Type B pancreatic cell (in vitro differentiated cells): ENCODE measurements at regions not wholly inside any gene's neighbourhood (a gene's known extent, or its start where the extent isn't known, plus 50 kb on each side); places are given as distances from the start of the nearest gene placed in this dataset.

Experiments used
- DNase-seq: peaks from one replicate; pipeline ENCODE4 v3.0.0; 2021; ENCODE audit warnings: mixed read lengths; ENCODE audit not compliant: unreplicated experiment; ENCODE audit errors: extremely low spot score
- H3K27ac Mint-ChIP-seq: 2 replicates; pipeline ENCODE4 v1.8.0; 2021; ENCODE audit warnings: mild to moderate bottlenecking, mixed read lengths
- H3K27me3 Mint-ChIP-seq: 2 replicates; pipeline ENCODE4 v1.8.0; 2021; ENCODE audit warnings: mixed read lengths
- H3K36me3 Mint-ChIP-seq: 2 replicates; pipeline ENCODE4 v1.8.0; 2021; ENCODE audit warnings: mixed read lengths
- H3K4me1 Mint-ChIP-seq: one replicate; pipeline ENCODE4 v1.8.0; 2021; ENCODE audit warnings: mixed read lengths; ENCODE audit not compliant: unreplicated experiment
- H3K4me3 Mint-ChIP-seq: 2 replicates; pipeline ENCODE4 v1.8.0; 2021; ENCODE audit warnings: mild to moderate bottlenecking, mixed read lengths
- H3K9me3 Mint-ChIP-seq: 2 replicates; pipeline ENCODE4 v1.8.0; 2021; ENCODE audit warnings: mixed read lengths
- CTCF ChIP-seq: fragments of 200-600 bp; sonication (generic); conservative IDR thresholded peaks from 2 replicates; pipeline ENCODE4 v1.5.0; 2021; ENCODE audit warnings: antibody characterized with exemption, mild to moderate bottlenecking

DNA sequence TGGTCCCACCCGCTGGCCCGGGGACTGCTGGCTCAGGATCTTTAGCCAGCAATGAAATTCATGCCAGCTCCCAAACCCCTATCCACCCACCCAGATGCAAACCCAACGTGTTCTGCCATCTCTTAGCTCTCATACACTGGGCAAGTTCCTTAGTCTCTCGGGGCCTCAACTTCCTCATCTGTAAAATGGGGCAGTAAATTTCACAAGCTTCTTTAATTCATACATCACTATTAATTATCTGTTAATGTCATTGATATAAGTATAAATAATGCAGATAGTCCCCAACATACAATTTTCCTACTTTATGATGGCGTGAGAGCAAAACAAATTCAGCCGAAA is 398.7 kb downstream of the SOX9 start:
- H3K4me1 Mint-ChIP-seq: peaks cover 60% of the 10 kb centered on the region
- H3K4me3 Mint-ChIP-seq: peak overlapping the region; percentile 71
- no peak for DNase-seq
- TF ChIP-seq CTCF: no peak
- peaks cover 3% of the 10 kb centered on the region for H3K9me3 Mint-ChIP-seq
- H3K36me3 Mint-ChIP-seq: peaks cover 5% of the 10 kb centered on the region
- H3K27me3 Mint-ChIP-seq: no peaks in the 10 kb centered on the region
- H3K27ac Mint-ChIP-seq: peak overlapping the region; percentile 82

DNA sequence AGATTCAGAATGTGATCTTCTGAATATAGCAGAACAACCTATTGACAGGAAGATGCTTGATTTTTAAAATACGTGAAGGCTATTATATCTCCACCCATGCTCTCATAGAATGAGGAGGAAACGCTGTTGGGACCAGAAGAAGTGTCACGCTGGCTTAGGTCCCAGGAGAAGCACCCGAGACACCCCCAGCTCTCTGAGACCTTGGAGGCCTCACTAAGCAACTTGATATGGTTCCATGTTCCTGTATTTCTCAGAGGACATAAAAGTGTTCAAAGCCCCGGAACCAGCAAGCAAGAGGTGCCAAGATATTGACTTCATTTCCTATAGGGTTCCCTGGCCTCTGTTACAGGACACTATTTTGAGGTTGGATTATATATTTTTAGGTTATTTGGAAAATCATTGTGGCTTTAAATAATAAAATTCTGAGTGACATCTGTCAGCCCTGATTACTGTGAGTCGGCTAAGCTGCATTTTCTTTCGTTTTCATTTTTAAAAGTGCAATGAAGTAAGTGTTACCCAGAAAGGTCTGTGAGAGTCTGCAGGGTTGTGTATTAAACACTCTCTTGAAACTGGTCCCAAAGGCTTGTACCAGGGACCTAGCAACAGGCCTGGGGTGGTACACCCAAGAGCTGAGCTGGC is 400.0 kb downstream of the SOX9 start:
- peaks cover 56% of the 10 kb centered on the region for H3K4me1 Mint-ChIP-seq
- no peak overlapping the region for H3K27ac Mint-ChIP-seq
- TF ChIP-seq CTCF: no peak

GRCh38 chr17:72523491-72523890 is 402.7 kb downstream of the SOX9 start:
- TF ChIP-seq CTCF: no peak
- Mint-ChIP-seq H3K4me3 (no peak overlapping the region), H3K27ac (no peak overlapping the region), H3K36me3 (no peaks in the 10 kb centered on the region), H3K9me3 (no peaks in the 10 kb centered on the region), H3K27me3 (no peaks in the 10 kb centered on the region), H3K4me1 (peaks cover 41% of the 10 kb centered on the region)
- DNase-seq: no peak

More for the DNA sequence above, 400.0 kb downstream of the SOX9 start:
- Mint-ChIP-seq H3K4me3 (no peak overlapping the region), H3K36me3 (no peaks in the 10 kb centered on the region), H3K9me3 (no peaks in the 10 kb centered on the region), H3K27me3 (no peaks in the 10 kb centered on the region)
- DNase-seq: no peak

DNA sequence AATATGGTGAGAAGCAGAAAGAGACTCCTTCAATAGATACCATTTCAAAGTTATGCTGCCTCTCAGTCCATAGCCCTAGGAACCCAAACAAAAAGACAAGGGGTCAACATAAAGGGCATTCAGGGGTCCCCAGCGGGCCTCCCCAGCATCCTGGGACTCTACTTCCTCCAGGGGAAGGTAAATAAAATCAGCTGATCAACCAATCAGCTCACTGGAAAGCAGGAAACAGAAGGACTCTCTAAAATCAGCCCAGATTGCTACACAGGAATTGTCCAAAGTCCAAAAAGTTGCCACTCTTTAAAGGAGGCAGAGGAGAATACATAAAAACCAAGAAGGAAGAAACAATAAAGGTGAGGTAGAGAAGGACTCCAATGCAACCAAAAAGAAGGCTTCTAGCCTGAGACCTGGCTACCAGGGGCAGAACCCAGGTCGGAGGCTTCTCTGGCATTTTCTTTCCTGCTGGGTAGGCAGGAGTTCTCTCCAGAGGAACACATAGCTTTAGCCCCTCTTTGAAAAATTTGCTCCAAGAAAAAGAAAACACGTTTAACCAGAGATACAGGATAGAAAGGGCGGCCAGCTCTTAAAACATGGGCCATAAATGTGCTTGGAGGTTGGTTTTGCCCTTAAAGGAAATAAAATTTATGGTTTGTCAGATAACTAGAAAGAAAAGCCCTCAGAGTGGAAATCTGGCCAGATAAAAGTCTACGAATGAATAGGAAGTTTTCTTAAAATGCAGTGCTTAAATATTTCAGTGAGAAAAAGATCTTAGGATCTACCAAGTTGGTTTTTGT is 404.6 kb downstream of the SOX9 start:
- Mint-ChIP-seq H3K9me3 (no peaks in the 10 kb centered on the region), H3K36me3 (no peaks in the 10 kb centered on the region), H3K4me1 (peaks cover 44% of the 10 kb centered on the region), H3K27me3 (no peaks in the 10 kb centered on the region), H3K4me3 (peak overlapping the region; percentile 17), H3K27ac (peak overlapping the region; percentile 44)
- TF ChIP-seq CTCF: no peak
- no peak for DNase-seq

GRCh38 chr17:72526769-72527168 is 405.9 kb downstream of the SOX9 start:
- Mint-ChIP-seq H3K27me3 (no peaks in the 10 kb centered on the region), H3K36me3 (peaks cover 5% of the 10 kb centered on the region), H3K4me1 (peaks cover 53% of the 10 kb centered on the region)

More at GRCh38 chr17:72526769-72527168, 405.9 kb downstream of the SOX9 start:
- H3K27ac Mint-ChIP-seq: peak overlapping the region; percentile 44
- H3K4me3 Mint-ChIP-seq: peak overlapping the region; percentile 34
- no peak for DNase-seq
- no peaks in the 10 kb centered on the region for H3K9me3 Mint-ChIP-seq
- TF ChIP-seq CTCF: no peak
